GM20000 (cell line): ENCODE measurements at regions not wholly inside any gene's neighbourhood (a gene's known extent, or its start where the extent isn't known, plus 50 kb on each side); places are given as distances from the start of the nearest gene placed in this dataset.

Source experiments
- DNase-seq: peaks from one replicate; pipeline ENCODE4 v3.0.0; 2012; ENCODE audit warnings: low spot score
- TF ChIP-seq, protein P1 (sequence below): IDR thresholded peaks from 2 replicates; pipeline ENCODE4 v1.5.1; 2012; ENCODE audit warnings: mild to moderate bottlenecking, control low read depth; ENCODE audit errors: extremely low read depth, missing control alignments

DNA sequence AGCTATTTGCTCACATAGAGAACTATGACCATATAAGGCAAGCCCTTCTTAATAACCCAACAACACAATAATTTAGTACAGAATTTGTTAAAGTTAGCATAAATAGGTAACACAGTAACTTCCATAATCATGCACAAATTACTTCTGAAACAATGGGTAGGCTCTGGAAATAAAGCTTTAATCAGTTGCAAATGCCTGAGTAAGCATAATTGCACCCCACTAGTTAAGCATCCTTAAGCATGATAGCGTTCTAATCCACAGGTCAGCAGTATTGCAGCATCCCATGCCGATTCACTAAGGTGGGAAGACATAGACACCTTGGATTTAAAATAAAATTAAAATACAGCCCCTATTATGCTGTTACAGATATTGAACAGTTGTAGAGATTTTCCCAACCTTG is 161.7 kb downstream of the DHX15 start:
- TF ChIP-seq, protein P1, sequence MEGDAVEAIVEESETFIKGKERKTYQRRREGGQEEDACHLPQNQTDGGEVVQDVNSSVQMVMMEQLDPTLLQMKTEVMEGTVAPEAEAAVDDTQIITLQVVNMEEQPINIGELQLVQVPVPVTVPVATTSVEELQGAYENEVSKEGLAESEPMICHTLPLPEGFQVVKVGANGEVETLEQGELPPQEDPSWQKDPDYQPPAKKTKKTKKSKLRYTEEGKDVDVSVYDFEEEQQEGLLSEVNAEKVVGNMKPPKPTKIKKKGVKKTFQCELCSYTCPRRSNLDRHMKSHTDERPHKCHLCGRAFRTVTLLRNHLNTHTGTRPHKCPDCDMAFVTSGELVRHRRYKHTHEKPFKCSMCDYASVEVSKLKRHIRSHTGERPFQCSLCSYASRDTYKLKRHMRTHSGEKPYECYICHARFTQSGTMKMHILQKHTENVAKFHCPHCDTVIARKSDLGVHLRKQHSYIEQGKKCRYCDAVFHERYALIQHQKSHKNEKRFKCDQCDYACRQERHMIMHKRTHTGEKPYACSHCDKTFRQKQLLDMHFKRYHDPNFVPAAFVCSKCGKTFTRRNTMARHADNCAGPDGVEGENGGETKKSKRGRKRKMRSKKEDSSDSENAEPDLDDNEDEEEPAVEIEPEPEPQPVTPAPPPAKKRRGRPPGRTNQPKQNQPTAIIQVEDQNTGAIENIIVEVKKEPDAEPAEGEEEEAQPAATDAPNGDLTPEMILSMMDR = no peak
- no peak for DNase-seq

DNA sequence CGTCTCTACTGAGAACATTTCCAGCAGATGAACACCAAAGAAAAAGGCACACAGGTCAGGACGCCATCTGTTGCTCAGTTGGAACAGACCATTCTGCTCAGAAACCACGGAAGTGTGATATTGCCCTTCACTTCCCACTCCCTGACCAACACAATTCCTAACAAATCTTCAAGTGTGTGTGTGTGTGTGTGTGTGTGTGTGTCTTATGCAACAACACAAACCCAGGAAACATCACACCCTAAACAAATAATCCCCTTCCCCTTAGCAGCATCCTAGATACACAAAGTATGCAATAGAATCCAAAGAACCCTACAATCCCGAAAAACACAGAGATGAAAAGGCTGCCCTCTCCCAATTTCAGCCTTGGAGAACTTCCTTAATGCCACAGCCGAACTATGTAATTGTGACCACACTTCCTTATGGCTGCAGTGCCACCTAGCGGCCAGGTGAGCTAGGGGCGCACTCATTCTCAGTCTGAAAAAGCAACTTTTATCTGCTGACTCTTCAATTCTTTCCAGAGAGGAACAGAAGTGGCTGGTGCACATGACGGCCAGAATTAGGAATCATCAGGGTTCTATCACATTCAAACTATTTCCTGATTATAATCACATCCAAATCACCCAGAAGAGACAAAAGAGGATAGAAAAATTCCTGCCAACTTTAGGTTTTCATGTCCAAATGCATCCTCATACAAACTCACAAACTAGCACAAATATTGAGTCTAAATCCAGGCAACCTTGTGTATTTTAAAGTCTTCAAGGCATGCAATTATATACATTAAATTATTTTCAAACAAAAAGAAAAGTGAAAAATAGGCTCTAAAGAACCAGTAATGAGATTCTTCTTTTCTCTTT is 164.9 kb downstream of the DHX15 start:
- TF ChIP-seq, protein P1 = peak; percentile 99
- DNase-seq = peak; percentile 75

DNA sequence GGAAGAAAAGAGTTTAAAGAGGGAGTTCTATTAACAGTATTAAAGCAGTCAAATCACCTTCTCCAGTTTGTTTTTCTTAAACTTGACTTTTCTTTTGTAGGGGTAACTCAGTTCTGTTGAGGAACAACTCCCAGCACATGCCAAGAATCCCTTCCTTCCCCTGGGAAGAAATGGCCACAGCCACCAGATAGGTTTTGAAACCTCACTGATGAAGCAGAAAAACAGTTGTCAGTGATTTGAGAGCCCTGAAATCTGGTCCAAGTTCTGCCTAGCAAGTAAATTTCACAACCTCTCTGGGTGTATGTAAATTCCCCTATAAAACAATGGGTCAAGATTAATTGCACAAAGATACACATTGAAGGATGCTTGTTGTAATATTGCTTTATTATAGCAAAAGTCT is 167.1 kb downstream of the DHX15 start:
- DNase-seq = no peak
- TF ChIP-seq, protein P1 = no peak

DNA sequence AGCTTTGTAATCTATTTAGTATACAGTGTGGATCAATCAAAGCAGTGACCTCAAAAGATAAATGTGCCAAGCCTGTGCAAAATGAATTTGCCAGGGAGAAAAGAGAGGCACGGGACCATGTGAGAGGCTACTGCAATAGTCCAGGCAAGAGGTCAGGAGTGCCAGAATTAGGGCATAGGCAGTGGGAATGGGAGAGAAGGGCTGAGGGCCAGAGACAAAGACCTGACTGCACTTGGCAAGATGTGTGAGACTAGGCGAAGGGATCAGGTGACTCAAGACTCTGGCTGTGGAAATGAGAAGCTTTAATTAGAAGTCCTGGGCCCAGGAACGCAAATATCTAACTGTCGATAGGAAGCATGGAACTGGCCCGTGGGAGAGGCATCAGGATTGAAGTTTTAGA is 168.1 kb downstream of the DHX15 start:
- TF ChIP-seq, protein P1 = no peak
- DNase-seq = no peak

DNA sequence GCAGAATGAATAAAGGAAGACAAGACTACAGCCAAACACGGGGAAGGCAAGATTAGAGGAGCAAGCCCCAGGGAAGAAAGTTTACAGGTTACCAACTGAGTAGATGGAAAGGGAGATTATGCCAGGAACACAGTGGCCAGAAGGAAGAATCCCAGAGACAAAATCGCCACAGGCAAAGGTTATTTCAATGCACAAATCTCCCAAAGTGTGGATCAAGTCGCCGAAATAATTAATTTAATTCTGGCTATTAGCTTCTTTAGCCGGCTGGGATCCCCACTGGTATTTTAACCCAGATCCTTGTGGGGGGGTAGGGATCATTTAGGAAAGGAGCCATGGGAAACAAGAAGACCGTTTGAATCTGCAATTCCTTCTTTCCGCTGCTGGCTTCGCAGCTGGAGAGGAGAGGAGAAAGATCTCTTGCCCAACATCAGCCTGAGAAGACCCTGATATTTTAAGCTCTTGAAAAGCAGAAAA is 171.0 kb downstream of the DHX15 start:
- TF ChIP-seq, protein P1 = no peak
- DNase-seq = no peak

DNA sequence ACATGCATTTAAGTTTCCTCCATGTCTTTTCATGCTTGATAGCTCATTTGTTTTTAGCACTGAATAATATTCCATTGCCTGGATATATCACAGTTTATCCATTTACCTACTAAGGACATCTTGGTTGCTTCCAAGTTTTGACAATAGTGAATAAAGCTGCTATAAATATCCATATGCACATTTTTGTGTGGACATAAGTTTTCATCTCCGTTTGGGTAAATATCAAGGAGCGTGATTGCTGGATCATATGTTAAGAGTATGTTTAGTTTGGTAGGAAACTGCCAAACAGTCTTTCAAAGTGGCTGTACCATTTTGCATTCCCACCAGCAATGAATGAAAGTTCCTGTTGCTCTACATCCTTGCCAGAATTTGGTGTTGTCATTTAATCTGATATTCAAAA is 172.5 kb downstream of the DHX15 start:
- no peak for DNase-seq
- TF ChIP-seq, protein P1 = no peak

DNA sequence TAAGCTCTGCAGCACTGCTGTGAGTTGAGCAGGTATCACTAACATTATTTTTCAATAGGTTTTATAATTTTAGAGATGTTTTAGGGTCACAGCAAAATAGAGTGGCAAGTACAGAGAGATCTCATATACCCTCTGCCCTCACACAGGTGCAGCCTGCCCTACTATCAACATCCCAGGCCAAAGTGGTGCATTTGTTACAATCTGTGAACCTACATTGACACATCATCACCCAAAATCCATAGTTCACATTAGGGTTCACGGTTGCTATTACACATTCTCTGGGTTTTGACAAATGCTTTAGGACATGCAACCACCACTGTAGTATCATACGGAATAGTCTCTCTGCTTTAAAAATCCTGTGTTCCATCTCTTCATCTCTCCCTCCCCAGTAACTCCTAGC is 173.1 kb downstream of the DHX15 start:
- TF ChIP-seq, protein P1 = no peak

More for the DNA sequence above, 173.1 kb downstream of the DHX15 start:
- DNase-seq = no peak
